ENCODE measurements at regions not wholly inside any gene's neighbourhood (a gene's known extent, or its start where the extent isn't known, plus 50 kb on each side); places are given as distances from the start of the nearest gene placed in this dataset.

DNA sequence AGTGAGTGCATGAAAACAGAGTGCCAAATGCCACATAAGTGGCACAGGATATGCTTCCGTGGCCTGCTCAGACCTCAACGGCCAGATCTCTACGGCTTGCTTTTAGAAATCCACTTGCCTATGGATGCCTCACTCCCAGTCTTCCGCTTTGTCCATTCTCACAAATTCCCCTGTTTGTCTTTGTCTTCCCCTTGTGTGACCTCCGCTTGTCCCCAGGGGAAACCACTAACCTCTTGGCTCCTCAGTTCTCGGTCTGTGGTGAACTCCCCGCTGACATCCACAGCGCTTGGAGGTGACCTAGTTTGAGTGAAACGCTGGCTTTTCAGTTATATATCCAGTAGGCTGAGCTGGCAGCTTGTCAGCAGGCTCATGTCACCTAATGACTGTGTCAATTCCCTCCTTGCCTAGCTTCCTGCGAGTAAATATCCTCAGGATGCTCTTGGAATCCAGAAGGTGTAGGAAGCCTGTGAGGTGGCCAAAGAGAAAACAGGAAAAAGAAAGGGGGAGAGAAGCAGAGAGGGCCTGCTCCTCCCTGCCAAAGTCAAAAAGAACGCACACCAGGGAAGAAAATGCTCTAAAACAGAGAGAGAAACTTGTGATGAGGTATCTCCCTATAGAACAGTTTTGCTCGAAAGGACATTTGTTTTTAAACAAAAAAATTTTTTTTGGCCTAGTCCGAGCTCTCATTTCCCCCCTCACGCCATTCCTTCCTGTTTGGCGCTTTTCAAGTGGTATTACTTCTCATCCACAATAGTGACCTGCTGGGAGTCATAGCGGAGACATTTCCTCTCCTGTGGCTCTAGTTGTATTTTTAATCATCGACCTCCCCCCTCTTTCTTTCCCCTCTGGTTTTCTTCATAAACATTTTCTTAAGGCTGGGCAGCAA, 101.6 kb upstream of the SPRY4 start:
- Histone ChIP-seq H3F3A (ENCODE audit: low read length, unreplicated experiment) (no peaks in the 10 kb centered on the region), H3K9ac (ENCODE audit: low read length) (no peak overlapping the region), H3K9me3 (ENCODE audit: low read length) (no peaks in the 10 kb centered on the region), H3K4me3 (ENCODE audit: low read length) (no peak overlapping the region), H3K4me2 (ENCODE audit: low read length) (no peak overlapping the region), H3K9me2 (replicated peaks; ENCODE audit: low read length) (no peaks in the 10 kb centered on the region), H3K4me1 (ENCODE audit: insufficient read depth, low read length) (peaks cover 7% of the 10 kb centered on the region; the same call in 1 of the 2 replicates), H3K27ac (ENCODE audit: low read length) (no peak overlapping the region), H3K36me3 (ENCODE audit: low read depth, low read length) (no peaks in the 10 kb centered on the region), H2AFZ (ENCODE audit: low read length) (no peak overlapping the region), H3K27me3 (ENCODE audit: low read length) (no peaks in the 10 kb centered on the region), H4K20me1 (ENCODE audit: low read length) (no peaks in the 10 kb centered on the region), H3K79me2 (ENCODE audit: low read length) (no peaks in the 10 kb centered on the region)
- POLR2A ChIA-PET (ENCODE audit: unreplicated experiment): no interaction called here
- TF ChIP-seq EZH2phosphoT487 (IDR thresholded peaks at IDR 0.05; ENCODE audit: borderline replicate concordance, low read length): no peak
- TF ChIP-seq, protein P1, sequence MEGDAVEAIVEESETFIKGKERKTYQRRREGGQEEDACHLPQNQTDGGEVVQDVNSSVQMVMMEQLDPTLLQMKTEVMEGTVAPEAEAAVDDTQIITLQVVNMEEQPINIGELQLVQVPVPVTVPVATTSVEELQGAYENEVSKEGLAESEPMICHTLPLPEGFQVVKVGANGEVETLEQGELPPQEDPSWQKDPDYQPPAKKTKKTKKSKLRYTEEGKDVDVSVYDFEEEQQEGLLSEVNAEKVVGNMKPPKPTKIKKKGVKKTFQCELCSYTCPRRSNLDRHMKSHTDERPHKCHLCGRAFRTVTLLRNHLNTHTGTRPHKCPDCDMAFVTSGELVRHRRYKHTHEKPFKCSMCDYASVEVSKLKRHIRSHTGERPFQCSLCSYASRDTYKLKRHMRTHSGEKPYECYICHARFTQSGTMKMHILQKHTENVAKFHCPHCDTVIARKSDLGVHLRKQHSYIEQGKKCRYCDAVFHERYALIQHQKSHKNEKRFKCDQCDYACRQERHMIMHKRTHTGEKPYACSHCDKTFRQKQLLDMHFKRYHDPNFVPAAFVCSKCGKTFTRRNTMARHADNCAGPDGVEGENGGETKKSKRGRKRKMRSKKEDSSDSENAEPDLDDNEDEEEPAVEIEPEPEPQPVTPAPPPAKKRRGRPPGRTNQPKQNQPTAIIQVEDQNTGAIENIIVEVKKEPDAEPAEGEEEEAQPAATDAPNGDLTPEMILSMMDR (conservative IDR thresholded peaks at IDR 0.05; ENCODE audit: low read depth, low read length): no peak
- no TSS peak for BruUV-seq (replicated peaks)
- CTCF ChIA-PET: no interaction called here
- ATAC-seq (no peak), DNase-seq (peak; percentile 2)
- intact Hi-C loops (cut with micrococcal nuclease): no loop called here

DNA sequence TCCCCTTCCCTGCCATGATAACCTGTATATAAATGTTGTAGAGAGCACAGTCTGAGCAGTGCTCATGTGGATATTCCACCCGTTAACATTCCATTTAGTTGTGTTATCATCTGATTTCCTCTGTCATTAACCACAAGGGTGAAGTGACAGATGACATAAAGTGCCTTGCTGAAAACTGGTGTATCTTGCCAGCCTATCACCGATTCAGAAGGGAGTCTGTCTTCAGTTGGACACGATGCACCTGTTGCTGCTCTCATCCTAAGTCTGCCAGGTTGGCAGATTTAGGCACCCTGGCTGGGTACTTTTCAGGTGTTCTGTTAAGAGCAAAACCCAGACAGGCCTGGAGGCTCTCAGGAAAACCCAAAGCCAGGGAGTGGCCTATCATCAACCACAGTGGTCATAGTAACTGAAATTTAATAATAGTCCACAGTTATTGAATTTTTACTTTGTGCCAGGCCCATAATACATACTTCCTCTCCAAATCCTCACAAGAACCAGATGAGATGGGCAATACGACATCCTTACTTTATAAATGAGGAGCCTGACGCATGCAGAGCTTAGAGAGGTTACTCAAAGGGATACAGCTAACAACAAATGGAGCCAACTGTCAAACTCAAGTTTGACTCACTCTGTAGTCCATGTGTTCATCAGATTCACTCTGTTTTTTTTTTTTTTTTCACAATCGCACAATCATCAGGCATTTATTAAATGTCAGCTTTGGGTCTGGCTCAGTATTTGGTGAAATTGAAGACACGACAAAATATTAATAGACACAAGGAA, 100.7 kb upstream of the SPRY4 start:
- Histone ChIP-seq H3K27ac (ENCODE audit: low read length) (no peak overlapping the region), H4K20me1 (ENCODE audit: low read length) (no peaks in the 10 kb centered on the region), H3K27me3 (ENCODE audit: low read length) (no peaks in the 10 kb centered on the region), H2AFZ (ENCODE audit: low read length) (no peak overlapping the region), H3K9ac (ENCODE audit: low read length) (no peak overlapping the region), H3K4me3 (ENCODE audit: low read length) (no peak overlapping the region), H3K4me1 (ENCODE audit: insufficient read depth, low read length) (peaks cover 7% of the 10 kb centered on the region; the same call in 1 of the 2 replicates), H3K4me2 (ENCODE audit: low read length) (no peak overlapping the region), H3K36me3 (ENCODE audit: low read depth, low read length) (no peaks in the 10 kb centered on the region), H3K9me3 (ENCODE audit: low read length) (no peaks in the 10 kb centered on the region), H3K9me2 (replicated peaks; ENCODE audit: low read length) (no peaks in the 10 kb centered on the region), H3F3A (ENCODE audit: low read length, unreplicated experiment) (no peaks in the 10 kb centered on the region), H3K79me2 (ENCODE audit: low read length) (no peaks in the 10 kb centered on the region)
- no TSS peak for BruUV-seq (replicated peaks)
- ChIA-PET CTCF (no interaction called here), POLR2A (ENCODE audit: unreplicated experiment) (no interaction called here)
- intact Hi-C loops (cut with micrococcal nuclease): no loop called here
- ATAC-seq (no peak), DNase-seq (no peak)
- TF ChIP-seq EZH2 (IDR thresholded peaks at IDR 0.05; ENCODE audit: low read length, unreplicated experiment) (no peak), EZH2phosphoT487 (IDR thresholded peaks at IDR 0.05; ENCODE audit: borderline replicate concordance, low read length) (no peak)
- TF ChIP-seq, protein P1 (conservative IDR thresholded peaks at IDR 0.05; ENCODE audit: low read depth, low read length): no peak

All from PC-3 (cell line).